SHP77 (cell line): ENCODE measurements at regions not wholly inside any gene's neighbourhood (a gene's known extent, or its start where the extent isn't known, plus 50 kb on each side); places are given as distances from the start of the nearest gene placed in this dataset.
"Not testable (repeated sequence)": the region's sequence is repeated elsewhere in the genome, so short reads cannot be mapped to it uniquely, and the experiment has no call there.

Source experiments
- DNase-seq, 2 experiments: peaks; one replicate each; lab custom pipeline; 2025; lab: John Stamatoyannopoulos, UW

- DNase-seq, result no peak
Observed at GRCh38 chr6:155936551-155936950, 480.9 kb upstream of the NOX3 start.

GRCh38 chr6:155936127-155936526, 480.5 kb upstream of the NOX3 start:
- no peak for DNase-seq

GRCh38 chr6:155916846-155917624, 461.4 kb upstream of the NOX3 start:
- DNase-seq, result no peak

- no peak for DNase-seq
Observed at GRCh38 chr6:155915651-155916050, 460.0 kb upstream of the NOX3 start.

- DNase-seq, result no peak
Observed at GRCh38 chr6:155913816-155914215, 458.2 kb upstream of the NOX3 start.

- no peak for DNase-seq
Observed at GRCh38 chr6:155909710-155910109, 454.1 kb upstream of the NOX3 start.

- no peak for DNase-seq
Observed at GRCh38 chr6:155895641-155896040, 440.0 kb upstream of the NOX3 start.

- DNase-seq, result no peak
Observed at GRCh38 chr6:155894758-155895157, 439.1 kb upstream of the NOX3 start.

- DNase-seq, result no peak
Observed at GRCh38 chr6:155894262-155894661, 438.6 kb upstream of the NOX3 start.

- no peak for DNase-seq
Observed at GRCh38 chr6:155890409-155890808, 434.8 kb upstream of the NOX3 start.

- no peak for DNase-seq
Observed at GRCh38 chr6:155889410-155889809, 433.8 kb upstream of the NOX3 start.

GRCh38 chr6:155887421-155887820, 431.8 kb upstream of the NOX3 start:
- DNase-seq, result no peak

- no peak for DNase-seq
Observed at GRCh38 chr6:155883741-155884140, 428.1 kb upstream of the NOX3 start.

GRCh38 chr6:155883334-155883731, 427.7 kb upstream of the NOX3 start:
- no peak for DNase-seq

- no peak for DNase-seq
Observed at GRCh38 chr6:155882527-155883333, 427.1 kb upstream of the NOX3 start.

GRCh38 chr6:155881826-155882526, 426.3 kb upstream of the NOX3 start:
- no peak for DNase-seq

- DNase-seq, result no peak
Observed at GRCh38 chr6:155880900-155881299, 425.3 kb upstream of the NOX3 start.

GRCh38 chr6:155872961-155873360, 417.3 kb upstream of the NOX3 start:
- DNase-seq, result no peak

- DNase-seq, result no peak
Observed at GRCh38 chr6:155867682-155868081, 412.0 kb upstream of the NOX3 start.

- not testable (repeated sequence) for DNase-seq
Observed at GRCh38 chr6:155866676-155867390, 411.2 kb upstream of the NOX3 start.

- no peak for DNase-seq
Observed at GRCh38 chr6:155861821-155862220, 406.2 kb upstream of the NOX3 start.

GRCh38 chr6:155858906-155859305, 403.3 kb upstream of the NOX3 start:
- not testable (repeated sequence) for DNase-seq
